ENCODE measurements at regions not wholly inside any gene's neighbourhood (a gene's known extent, or its start where the extent isn't known, plus 50 kb on each side); places are given as distances from the start of the nearest gene placed in this dataset.

DNA sequence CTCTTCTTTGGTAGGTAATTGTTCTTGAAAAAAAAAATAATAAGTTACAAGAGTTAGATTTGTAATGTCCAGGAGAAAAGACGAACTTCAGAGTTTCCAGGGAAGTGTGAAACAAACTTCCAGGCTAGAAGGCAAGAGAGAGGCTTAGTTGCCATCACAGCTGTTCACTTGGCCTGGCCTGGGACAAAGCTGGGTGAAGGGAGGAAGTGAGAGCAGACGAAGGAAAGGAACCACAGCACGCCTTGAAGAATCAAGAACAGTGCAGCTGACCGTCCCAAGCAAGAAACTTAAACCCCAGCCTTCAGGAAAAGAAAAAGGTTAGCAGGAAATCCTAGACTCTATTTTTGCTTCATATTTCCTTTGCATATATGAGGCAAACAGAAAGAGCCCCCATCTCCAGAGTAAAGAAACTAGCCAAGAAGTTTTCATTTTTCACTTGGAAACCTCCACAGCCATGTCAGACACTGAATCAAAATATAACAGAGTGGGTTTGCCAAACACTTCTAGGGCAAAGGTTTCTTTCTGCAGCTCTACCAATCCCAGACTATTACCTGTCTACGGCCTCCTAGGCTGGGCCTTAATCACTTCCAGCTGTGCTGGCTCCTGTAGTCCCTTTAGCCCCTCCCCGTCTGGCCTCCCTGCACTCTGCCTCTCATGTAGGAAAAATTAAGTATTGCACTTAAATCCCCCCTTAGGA, 209.6 kb downstream of the SPATA18 start:
- TF ChIP-seq, protein P1, sequence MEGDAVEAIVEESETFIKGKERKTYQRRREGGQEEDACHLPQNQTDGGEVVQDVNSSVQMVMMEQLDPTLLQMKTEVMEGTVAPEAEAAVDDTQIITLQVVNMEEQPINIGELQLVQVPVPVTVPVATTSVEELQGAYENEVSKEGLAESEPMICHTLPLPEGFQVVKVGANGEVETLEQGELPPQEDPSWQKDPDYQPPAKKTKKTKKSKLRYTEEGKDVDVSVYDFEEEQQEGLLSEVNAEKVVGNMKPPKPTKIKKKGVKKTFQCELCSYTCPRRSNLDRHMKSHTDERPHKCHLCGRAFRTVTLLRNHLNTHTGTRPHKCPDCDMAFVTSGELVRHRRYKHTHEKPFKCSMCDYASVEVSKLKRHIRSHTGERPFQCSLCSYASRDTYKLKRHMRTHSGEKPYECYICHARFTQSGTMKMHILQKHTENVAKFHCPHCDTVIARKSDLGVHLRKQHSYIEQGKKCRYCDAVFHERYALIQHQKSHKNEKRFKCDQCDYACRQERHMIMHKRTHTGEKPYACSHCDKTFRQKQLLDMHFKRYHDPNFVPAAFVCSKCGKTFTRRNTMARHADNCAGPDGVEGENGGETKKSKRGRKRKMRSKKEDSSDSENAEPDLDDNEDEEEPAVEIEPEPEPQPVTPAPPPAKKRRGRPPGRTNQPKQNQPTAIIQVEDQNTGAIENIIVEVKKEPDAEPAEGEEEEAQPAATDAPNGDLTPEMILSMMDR (IDR thresholded peaks at IDR 0.05) = no peak
- no peak for TF ChIP-seq ZFX (IDR thresholded peaks at IDR 0.05; ENCODE audit: borderline replicate concordance)
